ENCODE measurements at regions not wholly inside any gene's neighbourhood (a gene's known extent, or its start where the extent isn't known, plus 50 kb on each side); places are given as distances from the start of the nearest gene placed in this dataset.

- H4K20me1 ChIP-seq (ENCODE audit: control insufficient read depth, insufficient read depth, low read depth, low read length): no peaks in the 10 kb centered on the region
- no peak overlapping the region for H3K4me2 ChIP-seq (ENCODE audit: low read length)
- H3K9me3 ChIP-seq (ENCODE audit: control insufficient read depth, insufficient read depth, low read length): no peaks in the 10 kb centered on the region
- no peaks in the 10 kb centered on the region for H3K9me2 ChIP-seq (replicated peaks; ENCODE audit: control insufficient read depth, low read length)
- no peak overlapping the region for H3K27ac ChIP-seq (ENCODE audit: low read depth, low read length)
- no peak for TF ChIP-seq EZH2phosphoT487 (IDR thresholded peaks at IDR 0.05; ENCODE audit: borderline replicate concordance, low read length)
- no peak for TF ChIP-seq CTCF (IDR thresholded peaks at IDR 0.05; ENCODE audit: low read depth, low read length, poor library complexity, severe bottlenecking)
- no peaks in the 10 kb centered on the region for H3K27me3 ChIP-seq (ENCODE audit: control insufficient read depth, low read length)
- H3K79me2 ChIP-seq (ENCODE audit: control insufficient read depth, low read length): no peaks in the 10 kb centered on the region
- no peaks in the 10 kb centered on the region for H3K36me3 ChIP-seq (ENCODE audit: control insufficient read depth, low read length)
- no peaks in the 10 kb centered on the region for H3K4me1 ChIP-seq (ENCODE audit: control insufficient read depth, low read length)
- no peak overlapping the region for H3K4me3 ChIP-seq (ENCODE audit: low read length)
- H3F3A ChIP-seq (ENCODE audit: control insufficient read depth, insufficient read depth): no peaks in the 10 kb centered on the region
These were observed 344.6 kb downstream of the ETNK1 start for GRCh38 chr12:22969521-22969920.

GRCh38 chr12:22971247-22971646 is 346.3 kb downstream of the ETNK1 start:
- Histone ChIP-seq H3K27me3 (ENCODE audit: control insufficient read depth, low read length) (no peaks in the 10 kb centered on the region), H3K79me2 (ENCODE audit: control insufficient read depth, low read length) (no peaks in the 10 kb centered on the region), H4K20me1 (ENCODE audit: control insufficient read depth, insufficient read depth, low read depth, low read length) (no peaks in the 10 kb centered on the region), H3K9me3 (ENCODE audit: control insufficient read depth, insufficient read depth, low read length) (no peaks in the 10 kb centered on the region), H3K4me3 (ENCODE audit: low read length) (no peak overlapping the region), H3F3A (ENCODE audit: control insufficient read depth, insufficient read depth) (no peaks in the 10 kb centered on the region), H3K4me1 (ENCODE audit: control insufficient read depth, low read length) (no peaks in the 10 kb centered on the region), H3K4me2 (ENCODE audit: low read length) (no peak overlapping the region), H3K9me2 (replicated peaks; ENCODE audit: control insufficient read depth, low read length) (no peaks in the 10 kb centered on the region), H3K27ac (ENCODE audit: low read depth, low read length) (no peak overlapping the region), H3K36me3 (ENCODE audit: control insufficient read depth, low read length) (no peaks in the 10 kb centered on the region)
- TF ChIP-seq EZH2phosphoT487 (IDR thresholded peaks at IDR 0.05; ENCODE audit: borderline replicate concordance, low read length): no peak
- TF ChIP-seq CTCF (IDR thresholded peaks at IDR 0.05; ENCODE audit: low read depth, low read length, poor library complexity, severe bottlenecking): no peak

- Histone ChIP-seq H3K9me2 (replicated peaks; ENCODE audit: control insufficient read depth, low read length) (no peaks in the 10 kb centered on the region), H3K36me3 (ENCODE audit: control insufficient read depth, low read length) (no peaks in the 10 kb centered on the region), H3K27ac (ENCODE audit: low read depth, low read length) (no peak overlapping the region), H3K4me3 (ENCODE audit: low read length) (no peak overlapping the region), H4K20me1 (ENCODE audit: control insufficient read depth, insufficient read depth, low read depth, low read length) (no peaks in the 10 kb centered on the region), H3K9me3 (ENCODE audit: control insufficient read depth, insufficient read depth, low read length) (no peaks in the 10 kb centered on the region), H3K4me2 (ENCODE audit: low read length) (no peak overlapping the region), H3F3A (ENCODE audit: control insufficient read depth, insufficient read depth) (no peaks in the 10 kb centered on the region), H3K4me1 (ENCODE audit: control insufficient read depth, low read length) (no peaks in the 10 kb centered on the region), H3K27me3 (ENCODE audit: control insufficient read depth, low read length) (no peaks in the 10 kb centered on the region), H3K79me2 (ENCODE audit: control insufficient read depth, low read length) (no peaks in the 10 kb centered on the region)
- TF ChIP-seq CTCF (IDR thresholded peaks at IDR 0.05; ENCODE audit: low read depth, low read length, poor library complexity, severe bottlenecking) (no peak), EZH2phosphoT487 (IDR thresholded peaks at IDR 0.05; ENCODE audit: borderline replicate concordance, low read length) (no peak)
These were observed 346.8 kb downstream of the ETNK1 start for GRCh38 chr12:22971701-22972191.
